Gastroesophageal sphincter (tissue), 4 donors: ENCODE measurements at regions not wholly inside any gene's neighbourhood (a gene's known extent, or its start where the extent isn't known, plus 50 kb on each side); places are given as distances from the start of the nearest gene placed in this dataset.

Source experiments
- ATAC-seq: fragments of 150-250 bp; one replicate; pipeline ENCODE4 v1.9.1; 2016; ENCODE audit warnings: mild to moderate bottlenecking, moderate library complexity
- H3K27ac ChIP-seq, 4 donors: fragments of 200-600 bp; sonication (generic) in 3 of 4; 1 replicate in 3 of 4; 2 replicates in 1 of 4; pipeline ENCODE4 v1.5.1; 2016 to 2019
- H3K27me3 ChIP-seq: fragments of 200-600 bp; sonication (generic); one replicate; pipeline ENCODE4 v1.5.1; 2019
- H3K36me3 ChIP-seq, 2 donors: fragments of 200-600 bp; sonication (generic); one replicate each; pipeline ENCODE4 v1.5.1; 2019; ENCODE audit warnings: control low read depth in 1 of 2
- H3K4me1 ChIP-seq, 3 donors: fragments of 200-600 bp; sonication (generic); 1 replicate in 2 of 3; 2 replicates in 1 of 3; pipeline ENCODE4 v1.5.1; 2016 to 2019; ENCODE audit warnings: control low read depth in 2 of 3
- H3K4me3 ChIP-seq, 2 donors: fragments of 200-600 bp; sonication (generic); one replicate each; pipeline ENCODE4 v1.5.1; 2019; ENCODE audit warnings: mild to moderate bottlenecking in 1 of 2, moderate library complexity in 1 of 2
- H3K9me3 ChIP-seq, 3 donors: fragments of 200-600 bp; sonication (generic); one replicate each; pipeline ENCODE4 v1.5.1; 2017 to 2019; ENCODE audit warnings: control low read depth in 2 of 3
- CTCF ChIP-seq, 4 experiments: fragments of 200-600 bp in 2 of 4; fragments of 450-650 bp in 2 of 4; sonication (generic) in 1 of 4; IDR thresholded peaks; one replicate each; pipeline ENCODE4 v1.5.1; 2017 to 2019; ENCODE audit warnings: antibody characterized with exemption in 4 of 4, mild to moderate bottlenecking in 2 of 4, moderate library complexity in 2 of 4
- EP300 ChIP-seq: sonication (generic); formaldehyde crosslinking; IDR thresholded peaks from one replicate; pipeline ENCODE4 v1.6.1; 2017; ENCODE audit warnings: antibody characterized with exemption, mild to moderate bottlenecking
- POLR2A ChIP-seq, 2 donors: fragments of 450-650 bp; IDR thresholded peaks; one replicate each; pipeline ENCODE4 v1.6.1; 2017; ENCODE audit warnings: antibody characterized with exemption in 2 of 2, mild to moderate bottlenecking in 2 of 2, moderate library complexity in 1 of 2
- POLR2AphosphoS5 ChIP-seq: sonication (generic); formaldehyde crosslinking; IDR thresholded peaks from one replicate; pipeline ENCODE4 v1.6.1; 2017; ENCODE audit warnings: antibody characterized with exemption
- WGBS, 2 donors: methylation state at CpG; one replicate each; pipeline ENCODE4 v1.1.5; 2018; ENCODE audit warnings: low coverage in 1 of 2; 5-methylcytosine and 5-hydroxymethylcytosine counted together

GRCh38 chr7:379456-380138 lies 89.6 kb downstream of the FOXL3 start:
- peak; percentile 28 for ATAC-seq

GRCh38 chr7:380139-380485 lies 90.1 kb downstream of the FOXL3 start:
- Histone ChIP-seq H3K27ac (no peak overlapping the region), H3K9me3 (peaks cover 0 to 34% (median 0%) of the 10 kb centered on the region in 3 donors), H3K27me3 (peaks cover 39% of the 10 kb centered on the region), H3K36me3 (no peaks in the 10 kb centered on the region), H3K4me1 (peaks cover 0 to 16% (median 10%) of the 10 kb centered on the region in 3 donors), H3K4me3 (peak overlapping the region in 1 of 2 donors; percentile 42)
- ATAC-seq = no peak
- TF ChIP-seq POLR2AphosphoS5 = no peak
- TF ChIP-seq EP300 = no peak
- TF ChIP-seq CTCF (IDR thresholded peaks at IDR 0.05) = no peak
- no peak for TF ChIP-seq POLR2A (IDR thresholded peaks at IDR 0.05)
- 12% methylated on average over 8 of the region's 15 CpGs; no CpG with 5 or more reads in 1 of the 2 donors for WGBS, 2 donors

More at GRCh38 chr7:379456-380138, 89.6 kb downstream of the FOXL3 start:
- H3K36me3 ChIP-seq = no peaks in the 10 kb centered on the region
- no peak for TF ChIP-seq CTCF (IDR thresholded peaks at IDR 0.05)
- TF ChIP-seq EP300 = no peak
- no peak for TF ChIP-seq POLR2AphosphoS5
- TF ChIP-seq POLR2A (IDR thresholded peaks at IDR 0.05) = no peak
- H3K9me3 ChIP-seq = peaks cover 0 to 29% (median 0%) of the 10 kb centered on the region in 3 donors
- no peak overlapping the region for H3K27ac ChIP-seq
- H3K4me1 ChIP-seq = peaks cover 0 to 16% (median 10%) of the 10 kb centered on the region in 3 donors
- H3K4me3 ChIP-seq = peak overlapping the region in 1 of 2 donors; percentile 42
- WGBS, 2 donors = 20% methylated on average over 2 of the region's 45 CpGs; no CpG with 5 or more reads in 1 of the 2 donors
- peaks cover 39% of the 10 kb centered on the region for H3K27me3 ChIP-seq

GRCh38 chr7:380711-381210 lies 90.8 kb downstream of the FOXL3 start:
- WGBS, 2 donors = 67% methylated on average over 2 of the region's 8 CpGs; no CpG with 5 or more reads in 1 of the 2 donors
- no peak for TF ChIP-seq POLR2A (IDR thresholded peaks at IDR 0.05)
- no peak overlapping the region for H3K27ac ChIP-seq
- no peak for ATAC-seq
- no peak overlapping the region for H3K4me3 ChIP-seq
- peaks cover 0 to 41% (median 0%) of the 10 kb centered on the region in 3 donors for H3K9me3 ChIP-seq
- H3K27me3 ChIP-seq = peaks cover 36% of the 10 kb centered on the region
- peaks cover 0 to 16% (median 10%) of the 10 kb centered on the region in 3 donors for H3K4me1 ChIP-seq
- H3K36me3 ChIP-seq = no peaks in the 10 kb centered on the region

- peaks cover 29% of the 10 kb centered on the region for H3K27me3 ChIP-seq
- H3K9me3 ChIP-seq = peaks cover 0 to 46% (median 0%) of the 10 kb centered on the region in 3 donors
- H3K36me3 ChIP-seq = no peaks in the 10 kb centered on the region
- no peak overlapping the region for H3K4me3 ChIP-seq
- peaks cover 0 to 16% (median 10%) of the 10 kb centered on the region in 3 donors for H3K4me1 ChIP-seq
- 24 to 64% methylated on average over 3 to 4 of the region's 23 CpGs for WGBS, 2 donors
- ATAC-seq = no peak
- TF ChIP-seq POLR2A (IDR thresholded peaks at IDR 0.05) (no peak), EP300 (no peak), POLR2AphosphoS5 (no peak), CTCF (IDR thresholded peaks at IDR 0.05) (no peak)
- H3K27ac ChIP-seq = no peak overlapping the region
Observed at GRCh38 chr7:381211-382042, 91.5 kb downstream of the FOXL3 start.

- TF ChIP-seq CTCF (IDR thresholded peaks at IDR 0.05) (no peak), POLR2A (IDR thresholded peaks at IDR 0.05) (no peak), EP300 (no peak), POLR2AphosphoS5 (no peak)
- 44 to 79% methylated on average over 3 to 5 of the region's 5 CpGs for WGBS, 2 donors
- H3K4me1 ChIP-seq = peaks cover 0 to 16% (median 10%) of the 10 kb centered on the region in 3 donors
- H3K36me3 ChIP-seq = no peaks in the 10 kb centered on the region
- no peak for ATAC-seq
- peaks cover 24% of the 10 kb centered on the region for H3K27me3 ChIP-seq
- H3K4me3 ChIP-seq = no peak overlapping the region
- H3K9me3 ChIP-seq = peaks cover 0 to 47% (median 0%) of the 10 kb centered on the region in 3 donors
- no peak overlapping the region for H3K27ac ChIP-seq
Observed at GRCh38 chr7:382043-382400, 92.1 kb downstream of the FOXL3 start.
